NCI-H748 treated with DMSO at 0.1 percent for 48 hours (cell line): ENCODE measurements at regions not wholly inside any gene's neighbourhood (a gene's known extent, or its start where the extent isn't known, plus 50 kb on each side); places are given as distances from the start of the nearest gene placed in this dataset.

ENCODE experiments used
- DNase-seq: peaks from one replicate; lab custom pipeline; 2025; lab: John Stamatoyannopoulos, UW

DNA sequence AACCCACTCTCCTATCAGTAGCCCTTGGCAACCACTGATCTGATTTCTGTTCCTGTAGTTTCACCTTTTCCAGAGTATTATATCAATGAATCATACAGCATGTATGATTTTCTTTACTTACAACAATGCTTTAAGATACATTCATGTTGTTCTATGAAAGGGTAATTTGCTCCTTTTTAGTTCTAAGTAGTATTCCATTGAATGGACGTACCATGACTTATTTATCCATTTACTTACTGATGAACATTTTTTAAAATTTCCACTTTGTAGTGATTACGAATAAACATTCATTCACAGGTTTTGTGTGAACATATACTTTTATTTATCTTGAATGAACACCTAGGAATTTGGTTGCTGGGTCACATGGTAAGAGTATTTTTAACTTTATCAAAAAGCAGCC lies 620.8 kb downstream of the HTR1A start:
- no peak for DNase-seq

DNA sequence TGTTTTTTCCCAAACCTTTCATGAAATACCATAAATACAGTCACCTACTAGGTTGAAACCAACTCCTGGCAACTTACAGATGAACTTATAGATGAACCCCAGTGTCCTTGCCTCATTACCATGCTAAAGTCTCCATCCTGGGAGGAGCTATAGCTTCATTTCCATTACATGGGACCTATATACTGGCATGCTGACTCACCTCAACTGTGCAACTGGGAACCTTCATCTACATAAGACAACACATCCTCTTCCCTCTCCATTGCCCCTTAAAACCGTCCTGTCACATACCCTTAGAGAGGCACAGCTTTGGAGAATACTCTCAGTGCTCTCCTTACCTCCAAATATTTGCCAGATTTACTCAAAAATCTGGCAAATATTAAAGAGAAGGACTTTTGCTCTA lies 638.3 kb downstream of the HTR1A start:
- no peak for DNase-seq

DNA sequence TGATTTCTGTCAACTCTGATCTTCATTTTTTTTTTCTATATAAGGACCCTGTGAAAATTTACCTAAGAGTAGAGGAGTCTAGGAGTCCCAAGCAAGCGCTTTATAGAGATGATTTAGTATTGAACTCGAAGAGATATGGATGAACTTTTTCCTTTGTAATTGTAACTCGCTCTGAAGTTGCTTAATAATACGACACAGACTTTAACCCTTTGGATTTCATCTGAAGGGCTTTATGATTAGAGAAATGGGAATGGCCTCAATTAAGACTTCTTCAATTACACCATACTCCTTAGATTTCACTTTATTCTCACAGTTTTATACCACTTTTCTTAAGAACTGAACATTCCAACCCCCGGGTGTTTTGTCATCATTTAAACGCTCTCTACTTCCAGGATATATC lies 647.7 kb downstream of the HTR1A start:
- no peak for DNase-seq

DNA sequence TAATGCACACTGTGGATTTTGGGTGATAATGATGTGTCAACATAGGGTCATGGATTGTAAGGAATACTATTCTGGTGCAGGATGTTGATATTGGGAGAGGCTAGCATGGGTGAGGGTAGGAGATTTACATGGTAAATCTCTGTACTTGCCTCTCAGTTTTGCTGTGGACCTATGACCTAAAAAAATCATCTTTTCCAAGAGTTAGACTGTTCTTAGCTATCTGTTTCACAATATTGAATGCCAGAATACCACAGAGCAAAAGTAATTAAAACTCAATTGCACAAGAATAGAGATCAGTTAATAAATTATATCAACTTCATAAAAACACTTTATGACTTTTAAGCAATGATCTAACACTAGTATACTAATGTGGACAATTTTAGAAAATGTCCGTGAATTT lies 651.6 kb downstream of the HTR1A start:
- DNase-seq = no peak

DNA sequence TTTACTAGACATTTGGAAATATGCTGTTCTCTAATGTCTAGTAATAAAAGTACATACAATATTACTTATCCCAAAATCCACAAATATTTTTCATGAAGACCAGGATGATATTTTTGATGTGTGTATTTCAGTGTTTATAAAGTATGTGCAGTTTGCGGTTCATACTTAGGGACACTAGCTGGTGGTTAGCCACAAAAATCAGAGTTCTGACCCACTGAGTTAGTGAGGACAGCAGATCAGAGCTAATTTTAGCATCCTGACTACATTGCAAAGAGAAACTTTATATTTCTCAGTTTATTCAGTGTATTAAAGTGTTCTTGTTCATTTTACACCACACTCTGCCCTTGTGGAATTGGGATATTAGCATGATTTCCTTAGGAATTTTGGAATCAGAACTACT lies 655.3 kb downstream of the HTR1A start:
- DNase-seq = no peak

DNA sequence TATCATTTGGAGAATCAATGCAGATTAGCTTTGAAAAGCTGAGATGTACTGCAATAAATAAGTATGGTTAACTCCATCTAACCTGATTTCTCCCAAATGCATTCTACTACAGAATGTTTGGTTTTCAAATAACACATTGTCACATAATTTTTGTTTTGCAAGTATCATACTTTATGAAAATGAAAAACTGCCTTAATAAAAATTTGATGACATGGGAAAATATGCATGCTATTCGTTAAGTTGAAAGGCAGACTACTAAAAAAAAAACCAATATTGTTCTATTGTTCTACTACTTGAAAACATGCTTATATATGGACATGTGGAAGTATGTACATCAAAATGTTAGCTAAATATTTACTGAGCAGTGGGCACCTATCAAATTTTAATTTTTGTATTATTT lies 668.9 kb downstream of the HTR1A start:
- DNase-seq = no peak

DNA sequence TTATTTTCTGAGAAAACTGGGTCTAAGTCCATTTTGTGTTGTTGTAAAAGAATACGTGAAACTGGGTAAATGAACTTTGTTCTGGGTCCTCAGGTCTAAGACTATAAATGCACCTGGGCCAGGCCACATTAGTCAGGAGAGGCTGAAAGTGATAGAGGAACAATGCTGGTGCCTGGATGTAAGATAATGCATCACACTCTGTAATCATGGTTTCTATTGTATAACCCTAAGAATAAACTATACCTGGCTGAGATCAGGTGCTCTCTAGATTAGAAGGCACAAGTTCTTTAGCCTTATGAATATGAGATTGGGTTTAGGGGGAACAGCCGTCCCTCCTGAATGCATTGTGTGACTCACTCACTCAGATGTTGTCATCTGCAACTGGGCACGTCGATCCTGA lies 675.5 kb downstream of the HTR1A start:
- DNase-seq = no peak

DNA sequence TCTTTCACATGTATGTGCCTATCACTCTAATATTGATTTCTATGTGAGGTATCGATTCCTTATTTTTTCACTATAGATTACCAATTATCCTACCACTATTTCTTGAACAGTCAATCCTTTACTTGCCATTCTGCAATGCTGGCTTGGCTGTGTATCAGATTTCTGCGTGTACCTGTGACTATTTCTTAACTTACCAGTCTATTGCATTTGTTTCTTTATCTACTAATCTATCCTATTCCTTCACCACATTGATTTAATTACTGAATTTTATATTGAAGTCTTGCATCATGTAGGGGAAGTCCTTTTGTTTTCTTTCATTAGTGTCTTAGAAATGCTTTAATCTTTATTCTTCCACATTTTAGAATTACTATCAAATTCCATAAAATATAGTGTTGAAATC lies 684.8 kb downstream of the LRRC70 start:
- DNase-seq = no peak

DNA sequence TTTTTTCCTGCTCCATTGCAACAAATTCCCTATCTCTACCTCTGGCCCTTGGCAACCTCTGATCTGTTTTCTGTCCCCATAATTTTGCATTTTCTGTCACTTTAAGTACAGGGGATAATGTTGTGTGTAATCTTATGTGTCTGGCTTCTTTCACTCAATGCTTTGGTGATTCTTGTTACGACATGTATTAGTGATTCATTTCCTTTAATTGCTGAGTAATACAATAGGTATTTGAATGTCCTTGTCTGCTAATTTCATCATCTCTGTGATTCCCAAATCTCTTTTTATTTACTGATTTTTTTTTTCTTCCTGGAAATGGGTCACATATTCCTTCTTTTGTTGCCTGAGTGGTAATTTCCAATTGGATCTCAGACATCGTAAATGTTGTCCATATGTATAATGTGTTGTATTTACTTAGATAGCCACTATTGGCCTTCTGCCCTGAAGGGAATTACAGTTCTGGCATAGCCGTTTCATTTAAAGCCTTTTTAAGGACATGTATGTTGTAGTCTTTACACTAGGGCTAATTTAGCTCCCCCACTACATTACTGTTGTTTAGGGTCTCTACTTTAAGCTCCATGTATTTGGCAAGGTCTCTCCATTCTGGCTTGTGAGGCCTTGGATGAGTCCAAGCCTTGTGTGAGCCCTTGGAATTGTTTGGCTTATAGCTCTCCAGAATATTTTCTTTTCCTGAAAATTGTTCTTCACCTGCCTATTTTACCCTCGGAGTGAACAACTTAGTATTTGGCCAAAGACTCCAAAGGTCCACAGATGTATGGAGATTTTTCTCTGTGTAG lies 683.8 kb downstream of the LRRC70 start:
- no peak for DNase-seq

DNA sequence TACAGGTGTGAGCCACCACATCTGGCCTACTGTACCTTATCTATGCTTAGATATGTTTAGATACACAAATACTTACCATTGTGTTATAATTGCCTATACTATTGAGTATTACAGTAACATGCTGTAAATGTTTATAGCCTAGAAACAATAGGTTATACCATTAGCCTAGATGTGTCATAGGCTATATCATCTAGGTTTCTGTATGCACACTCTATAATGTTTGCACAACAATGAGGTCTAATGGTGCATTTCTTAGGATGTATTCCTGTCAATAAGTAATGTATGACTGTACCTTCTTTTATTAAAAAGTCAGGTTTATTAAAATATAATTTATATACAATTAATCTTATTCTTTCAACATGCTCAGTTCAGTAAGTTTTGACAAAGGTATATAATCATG lies 683.1 kb downstream of the LRRC70 start:
- no peak for DNase-seq

DNA sequence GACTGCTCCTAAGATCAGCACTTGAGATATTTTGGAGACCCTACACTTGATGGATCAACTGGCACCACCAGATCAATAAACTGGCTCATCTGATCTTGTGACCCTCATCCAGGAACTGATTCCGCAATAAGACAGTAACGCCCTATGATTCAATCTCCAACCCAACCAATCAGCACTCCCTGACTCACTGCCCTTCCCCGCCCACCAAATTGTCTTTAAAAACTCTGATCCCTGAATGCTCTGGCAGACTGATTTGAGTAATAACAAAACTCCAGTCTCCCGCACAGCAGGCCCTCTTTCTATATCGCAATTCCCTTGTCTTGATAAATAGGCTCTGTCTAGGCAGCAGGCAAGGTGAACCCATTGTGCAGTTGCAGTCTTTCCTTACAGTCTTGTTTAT lies 677.0 kb downstream of the LRRC70 start:
- DNase-seq = no peak

DNA sequence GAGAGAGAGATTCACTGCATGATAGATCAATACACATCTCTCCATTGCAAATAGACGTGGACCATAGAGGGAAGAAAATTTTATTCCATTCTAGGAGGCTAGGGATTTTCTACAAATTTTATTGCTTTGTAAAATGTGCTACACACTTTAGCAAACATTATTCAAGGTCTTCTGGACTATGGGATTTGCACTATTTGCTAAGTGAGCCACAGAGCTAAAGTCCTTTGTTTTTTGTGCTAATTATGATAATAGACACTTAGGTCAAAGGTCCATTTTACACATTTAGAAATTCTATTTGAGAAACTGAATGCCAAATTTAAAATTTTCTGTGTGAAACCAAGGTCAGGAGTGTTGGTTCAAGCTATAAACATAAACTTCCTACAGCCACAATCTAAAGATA lies 672.3 kb downstream of the LRRC70 start:
- DNase-seq = no peak

DNA sequence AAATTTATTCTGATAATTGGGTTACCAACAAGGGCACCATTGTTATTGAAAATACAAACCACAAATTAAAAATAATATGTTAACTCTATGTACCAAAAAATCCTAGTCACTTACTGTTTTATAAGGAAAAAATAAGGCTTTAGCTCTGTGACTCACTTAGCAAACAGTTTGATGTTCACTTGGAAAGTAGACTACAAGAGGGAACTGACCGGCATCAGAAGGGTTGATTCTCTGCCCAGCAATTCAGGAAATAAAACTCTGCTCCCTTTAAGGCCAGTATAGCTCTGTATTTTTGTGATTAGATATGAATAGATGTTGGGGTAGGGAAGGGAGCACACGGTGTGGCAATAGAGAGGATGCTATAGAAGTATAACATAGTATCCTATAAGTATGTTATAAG lies 671.3 kb downstream of the LRRC70 start:
- DNase-seq = no peak

DNA sequence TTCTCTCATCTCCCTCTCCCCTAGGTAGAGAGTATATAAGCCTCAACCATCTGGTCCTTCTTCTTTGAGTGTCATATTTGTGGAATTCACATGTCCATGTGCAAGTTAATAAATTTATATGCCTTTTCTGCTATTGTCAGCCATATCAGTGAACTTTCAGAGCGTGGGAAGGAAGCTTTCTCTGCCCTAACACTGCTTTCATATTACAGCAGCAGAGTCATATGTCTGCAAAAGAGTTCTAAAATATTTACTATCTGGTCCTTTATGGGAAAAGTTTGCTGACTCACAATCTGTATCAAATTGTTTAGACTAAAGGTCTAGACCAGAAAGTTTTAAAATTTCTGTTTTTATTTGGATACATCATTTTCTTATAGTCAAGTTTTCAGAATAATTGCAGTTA lies 669.0 kb downstream of the LRRC70 start:
- no peak for DNase-seq

DNA sequence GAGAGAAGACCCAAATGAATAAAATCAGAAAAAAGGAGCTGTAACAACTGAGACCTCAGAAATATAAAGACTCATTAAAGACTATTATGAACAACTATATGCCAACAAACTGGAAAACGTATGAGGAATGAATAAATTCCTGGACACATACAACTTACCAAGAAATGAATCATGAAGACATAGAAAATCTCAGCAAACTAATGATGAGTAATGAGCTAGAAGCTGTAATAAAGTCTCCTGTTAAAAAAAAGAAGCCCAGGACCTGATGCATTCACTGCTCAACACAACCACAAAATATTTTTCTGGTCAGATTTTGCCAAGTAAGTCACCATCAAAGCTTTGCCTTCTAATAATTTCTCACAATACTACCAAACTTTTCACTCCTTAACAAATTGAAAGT lies 666.7 kb downstream of the LRRC70 start:
- no peak for DNase-seq

DNA sequence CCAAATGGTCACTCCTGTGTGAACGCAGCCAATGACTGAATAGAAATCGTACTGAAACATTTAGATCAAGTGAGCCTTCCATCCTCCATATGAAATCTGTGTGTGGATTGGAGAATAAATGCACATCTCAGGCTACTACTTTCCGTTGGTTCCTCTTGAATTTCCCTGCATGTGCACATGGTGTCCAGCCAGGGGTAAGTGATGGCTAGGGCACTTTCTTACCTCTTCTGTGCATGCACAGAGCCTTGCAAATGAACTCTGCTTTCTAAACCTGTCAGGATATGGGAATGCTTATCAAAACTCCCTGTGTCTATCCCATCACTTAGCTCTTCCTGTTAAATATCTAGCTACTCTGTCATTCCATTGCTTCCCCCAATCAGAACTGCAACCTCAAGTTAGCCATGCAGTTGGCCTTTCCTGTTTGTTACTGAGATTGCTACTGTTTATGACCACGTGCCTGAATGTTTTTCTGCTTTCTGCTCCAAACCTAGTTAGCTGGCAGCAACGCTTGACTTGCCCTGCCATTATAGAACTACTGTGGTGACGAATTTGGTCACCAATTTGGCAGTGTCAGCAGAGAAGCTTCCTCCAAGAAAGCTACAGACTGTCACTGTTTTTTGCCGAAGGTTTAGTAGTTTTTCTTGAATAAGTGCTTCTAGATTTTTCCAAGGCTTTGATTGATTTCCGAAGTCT lies 661.6 kb downstream of the LRRC70 start:
- no peak for DNase-seq

DNA sequence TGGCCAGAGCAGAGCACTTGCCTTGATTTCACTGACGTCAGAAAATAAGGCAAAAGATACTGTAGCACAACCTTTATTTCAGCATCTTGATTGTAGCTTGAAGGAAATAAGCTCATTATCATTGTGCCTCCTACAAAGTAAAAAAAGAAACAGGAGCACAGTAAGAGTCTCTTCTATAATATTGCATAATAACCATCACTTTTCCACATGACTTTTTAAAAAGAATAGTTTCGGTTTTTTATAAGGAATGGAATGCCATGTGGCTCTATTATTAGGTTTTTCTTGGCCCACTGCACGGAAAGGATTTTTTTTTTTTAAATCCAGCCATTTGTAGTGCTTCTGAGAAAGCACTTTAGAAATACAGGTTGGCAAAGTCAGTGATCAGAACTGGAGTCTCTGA lies 655.3 kb downstream of the LRRC70 start:
- no peak for DNase-seq

DNA sequence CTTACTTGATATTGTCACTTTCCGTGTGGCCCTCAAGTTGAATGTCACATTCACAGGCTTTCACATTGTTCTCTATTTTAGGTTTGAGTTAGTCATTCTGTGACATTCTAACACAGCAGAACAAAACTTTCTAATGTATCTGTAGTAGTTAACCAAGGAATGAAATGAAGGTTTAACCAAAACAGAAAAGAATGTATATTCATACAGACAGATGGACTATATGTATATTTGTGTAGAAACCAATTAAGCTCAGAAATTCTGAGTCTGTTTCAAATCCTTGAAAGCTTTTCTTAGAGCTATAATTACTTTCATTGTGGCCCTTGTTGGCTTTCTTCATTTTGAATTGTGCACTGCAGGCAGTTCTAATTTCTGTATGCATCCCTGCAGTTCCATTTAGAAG lies 654.7 kb downstream of the LRRC70 start:
- DNase-seq = no peak

DNA sequence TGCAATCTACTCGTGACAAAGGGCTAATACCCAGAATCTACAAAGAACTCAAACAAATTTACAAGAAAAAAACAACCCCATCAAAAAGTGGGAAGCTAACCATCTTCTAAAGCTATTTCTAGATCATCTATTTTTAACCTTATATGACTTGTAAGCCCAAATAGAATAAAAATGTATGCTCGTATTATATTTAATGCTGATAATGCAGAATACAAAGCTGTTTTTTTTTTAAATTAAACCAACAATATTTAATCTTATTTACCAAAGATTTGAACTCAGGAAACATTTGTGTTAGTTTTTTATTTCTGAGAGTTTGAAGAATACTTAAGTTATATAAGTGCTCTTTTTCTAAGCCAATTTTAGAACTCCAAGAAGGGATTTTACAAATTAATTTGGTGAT lies 652.1 kb downstream of the LRRC70 start:
- no peak for DNase-seq

DNA sequence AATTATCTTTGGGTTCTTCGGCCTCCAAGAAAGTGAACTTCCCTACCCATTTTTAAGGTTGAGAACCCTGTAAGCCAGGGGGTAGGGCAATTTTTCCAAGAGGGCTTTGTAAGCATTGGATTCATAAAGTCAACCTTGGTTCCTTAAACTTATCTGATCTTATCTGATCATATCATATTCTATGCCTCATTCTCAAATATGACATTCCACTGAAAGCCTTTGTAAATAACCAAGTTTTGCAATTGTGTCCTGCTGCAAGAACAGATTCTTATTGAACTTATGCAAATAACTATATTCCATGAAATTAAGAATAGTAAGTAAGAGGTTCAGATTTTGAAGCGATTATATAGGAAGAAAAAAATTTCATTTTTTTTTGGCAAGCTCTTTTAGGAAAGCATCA lies 649.5 kb downstream of the LRRC70 start:
- no peak for DNase-seq

DNA sequence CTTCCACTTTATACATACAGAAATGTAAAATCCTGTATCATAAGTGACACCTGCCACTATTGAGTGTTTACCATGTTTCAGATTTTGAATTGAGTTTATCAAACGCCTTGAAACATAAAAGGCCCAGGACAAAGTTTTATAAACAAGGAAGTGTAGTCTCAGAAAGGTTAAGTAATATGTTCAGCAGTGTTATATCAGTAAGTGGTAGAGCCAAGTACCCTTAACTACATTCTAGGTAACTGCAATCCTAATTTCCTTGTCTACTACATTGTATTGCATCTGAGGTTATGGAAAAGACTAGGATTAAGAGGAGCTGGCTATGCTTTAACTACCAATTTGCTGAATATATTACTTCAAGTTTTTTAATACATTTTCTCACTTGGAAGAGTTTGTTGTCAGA lies 641.6 kb downstream of the LRRC70 start:
- no peak for DNase-seq

DNA sequence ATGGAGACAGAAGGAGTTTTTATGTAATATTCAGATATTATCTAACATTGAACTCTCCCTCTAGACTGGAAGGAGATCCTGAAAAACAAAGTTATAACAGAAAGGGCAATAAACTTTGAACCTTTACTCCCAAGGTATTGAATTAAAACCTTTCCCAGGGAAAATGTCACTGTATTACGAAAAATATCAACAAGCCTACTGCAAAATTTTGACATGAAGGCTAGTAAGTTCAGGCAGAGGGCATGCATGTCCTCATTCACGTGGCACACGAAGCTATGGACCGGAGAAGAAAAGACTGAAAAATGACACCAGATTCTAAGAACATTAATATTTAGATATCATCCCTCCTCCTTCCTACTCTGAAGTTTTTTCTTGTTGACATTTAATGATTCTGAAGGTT lies 638.8 kb downstream of the LRRC70 start:
- no peak for DNase-seq

DNA sequence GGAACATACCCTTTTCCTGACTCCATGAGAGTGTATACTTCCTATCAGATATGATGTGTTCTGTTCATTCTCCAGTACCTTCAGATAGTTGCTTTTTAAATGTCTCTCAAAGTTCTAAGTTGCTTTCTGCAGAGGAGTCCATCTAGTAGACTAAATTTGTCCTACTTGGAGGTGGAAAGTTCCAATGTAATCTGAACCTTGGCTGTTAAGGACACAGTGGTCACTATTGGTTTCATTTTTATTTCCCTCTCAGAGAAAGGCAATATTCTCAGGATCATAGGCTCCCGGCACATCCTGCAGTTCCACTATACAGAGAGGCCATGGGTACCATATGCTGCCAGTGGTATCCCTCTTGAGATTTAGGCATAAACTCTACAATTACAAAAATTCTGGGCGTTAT lies 634.6 kb downstream of the LRRC70 start:
- no peak for DNase-seq
